HFF-Myc (cell line): ENCODE measurements at regions not wholly inside any gene's neighbourhood (a gene's known extent, or its start where the extent isn't known, plus 50 kb on each side); places are given as distances from the start of the nearest gene placed in this dataset.

ENCODE experiments used
- DNase-seq: peaks from one replicate; pipeline ENCODE4 v3.0.0-alpha.2; 2011; ENCODE audit warnings: low read depth; ENCODE audit errors: extremely low read depth
- H3K4me3 ChIP-seq: replicated peaks from 2 replicates; pipeline ENCODE4 v1.5.1; 2011; ENCODE audit warnings: low read depth, mild to moderate bottlenecking, control low read depth, low read length
- TF ChIP-seq, protein P1 (sequence below): IDR thresholded peaks from 2 replicates; pipeline ENCODE4 v1.5.1; 2012; ENCODE audit warnings: mild to moderate bottlenecking, low read depth, low read length, control low read depth; ENCODE audit errors: missing control alignments

- DNase-seq = no peak
- TF ChIP-seq, protein P1, sequence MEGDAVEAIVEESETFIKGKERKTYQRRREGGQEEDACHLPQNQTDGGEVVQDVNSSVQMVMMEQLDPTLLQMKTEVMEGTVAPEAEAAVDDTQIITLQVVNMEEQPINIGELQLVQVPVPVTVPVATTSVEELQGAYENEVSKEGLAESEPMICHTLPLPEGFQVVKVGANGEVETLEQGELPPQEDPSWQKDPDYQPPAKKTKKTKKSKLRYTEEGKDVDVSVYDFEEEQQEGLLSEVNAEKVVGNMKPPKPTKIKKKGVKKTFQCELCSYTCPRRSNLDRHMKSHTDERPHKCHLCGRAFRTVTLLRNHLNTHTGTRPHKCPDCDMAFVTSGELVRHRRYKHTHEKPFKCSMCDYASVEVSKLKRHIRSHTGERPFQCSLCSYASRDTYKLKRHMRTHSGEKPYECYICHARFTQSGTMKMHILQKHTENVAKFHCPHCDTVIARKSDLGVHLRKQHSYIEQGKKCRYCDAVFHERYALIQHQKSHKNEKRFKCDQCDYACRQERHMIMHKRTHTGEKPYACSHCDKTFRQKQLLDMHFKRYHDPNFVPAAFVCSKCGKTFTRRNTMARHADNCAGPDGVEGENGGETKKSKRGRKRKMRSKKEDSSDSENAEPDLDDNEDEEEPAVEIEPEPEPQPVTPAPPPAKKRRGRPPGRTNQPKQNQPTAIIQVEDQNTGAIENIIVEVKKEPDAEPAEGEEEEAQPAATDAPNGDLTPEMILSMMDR = no peak
- H3K4me3 ChIP-seq = no peak overlapping the region
Observed at GRCh38 chr13:105519771-105520170, 1015.7 kb downstream of the EFNB2 start.

GRCh38 chr13:105518086-105518485, 1017.4 kb downstream of the EFNB2 start:
- DNase-seq = no peak
- H3K4me3 ChIP-seq = no peak overlapping the region
- TF ChIP-seq, protein P1 = no peak

DNA sequence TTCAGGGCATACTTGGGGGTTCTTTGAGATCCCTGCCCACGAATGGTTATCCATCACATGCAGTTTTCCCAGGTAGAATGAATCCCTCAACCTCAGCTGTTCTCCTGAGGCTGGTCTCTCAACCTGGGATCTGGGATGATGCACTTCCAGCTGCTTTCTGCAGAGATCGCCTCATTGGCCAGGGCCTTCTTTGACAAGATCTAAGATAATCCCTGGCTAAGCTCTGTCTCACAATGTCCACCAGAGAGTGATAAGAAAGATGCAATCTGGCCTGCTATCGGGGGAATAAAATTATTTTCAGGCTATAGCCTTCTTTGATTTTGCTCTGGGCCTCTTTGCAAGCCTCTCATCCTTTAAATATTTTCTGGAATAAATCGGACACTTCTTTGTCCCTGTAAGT, 1021.1 kb downstream of the EFNB2 start:
- TF ChIP-seq, protein P1 = no peak
- no peak overlapping the region for H3K4me3 ChIP-seq
- DNase-seq = no peak

- H3K4me3 ChIP-seq = no peak overlapping the region
- DNase-seq = no peak
- TF ChIP-seq, protein P1 = no peak
Observed at GRCh38 chr13:105513448-105513847, 1022.0 kb downstream of the EFNB2 start.

GRCh38 chr13:105509981-105510762, 1025.3 kb downstream of the EFNB2 start:
- H3K4me3 ChIP-seq = no peak overlapping the region
- DNase-seq = no peak
- TF ChIP-seq, protein P1 = no peak

- DNase-seq = no peak
- TF ChIP-seq, protein P1 = no peak
- H3K4me3 ChIP-seq = no peak overlapping the region
Observed at GRCh38 chr13:105506463-105506862, 1029.0 kb downstream of the EFNB2 start.
